Lung (tissue), 11 donors: ENCODE measurements at regions not wholly inside any gene's neighbourhood (a gene's known extent, or its start where the extent isn't known, plus 50 kb on each side); places are given as distances from the start of the nearest gene placed in this dataset.

ENCODE experiments used
- ATAC-seq: fragments of 200-7000 bp; cut with Tn5 transposase; one replicate; pipeline ENCODE4 v1.9.1; 2020; ENCODE audit warnings: moderate number of reproducible peaks; ENCODE audit not compliant: insufficient read depth, low FRiP score
- DNase-seq, 3 donors: peaks; one replicate each; pipeline ENCODE4 v3.0.0-alpha.2; 2013 to 2017
- H3K27ac ChIP-seq, 2 donors: one replicate each; pipeline ENCODE4 v1.5.1; 2013; ENCODE audit warnings: mild to moderate bottlenecking in 2 of 2, moderate library complexity in 2 of 2, control low read depth in 1 of 2, inconsistent platforms in 1 of 2, low read depth in 1 of 2, low read length in 1 of 2
- H3K27me3 ChIP-seq, 3 donors: one replicate each; pipeline ENCODE4 v1.5.1; 2013; ENCODE audit warnings: low read length in 2 of 3; ENCODE audit not compliant: control insufficient read depth in 3 of 3, insufficient read depth in 3 of 3
- H3K36me3 ChIP-seq, 4 donors: one replicate each; pipeline ENCODE4 v1.5.1; 2013; ENCODE audit warnings: low read length in 4 of 4, mild to moderate bottlenecking in 1 of 4, moderate library complexity in 1 of 4; ENCODE audit not compliant: control insufficient read depth in 4 of 4, insufficient read depth in 4 of 4
- H3K4me1 ChIP-seq, 5 donors: one replicate each; pipeline ENCODE4 v1.5.1; 2013; ENCODE audit warnings: low read length in 5 of 5, mild to moderate bottlenecking in 2 of 5, moderate library complexity in 1 of 5; ENCODE audit not compliant: control insufficient read depth in 5 of 5, insufficient read depth in 5 of 5
- H3K4me3 ChIP-seq: one replicate; pipeline ENCODE4 v1.5.1; 2013; ENCODE audit warnings: mild to moderate bottlenecking, control low read depth, moderate library complexity
- H3K9ac ChIP-seq, 2 donors: one replicate each; pipeline ENCODE4 v1.5.1; 2013; ENCODE audit warnings: low read length in 2 of 2, control low read depth in 1 of 2; ENCODE audit not compliant: insufficient read depth in 1 of 2
- H3K9me3 ChIP-seq, 4 donors: one replicate each; pipeline ENCODE4 v1.5.1; 2013; ENCODE audit warnings: low read length in 3 of 4, mild to moderate bottlenecking in 1 of 4, moderate library complexity in 1 of 4; ENCODE audit not compliant: control insufficient read depth in 4 of 4, insufficient read depth in 3 of 4
- WGBS, 2 donors: extraction: QIAGEN DNeasy Blood & Tissue Kit; methylation state at CpG; one replicate each; pipeline ENCODE4 v1.1.7; 2013; 5-methylcytosine and 5-hydroxymethylcytosine counted together
- TF ChIP-seq, protein P1 (sequence below): IDR thresholded peaks from 2 replicates; pipeline ENCODE4 v1.5.1; 2012; ENCODE audit warnings: mild to moderate bottlenecking; ENCODE audit errors: control extremely low read depth, extremely low read depth
- donor health status: control.
- donor health status: control.
- donor health status: Bipolar disorder and iron deficiency.
- donor health status: healthy.
- donor health status: DM: yes; HTN: yes; CAD: no.

DNA sequence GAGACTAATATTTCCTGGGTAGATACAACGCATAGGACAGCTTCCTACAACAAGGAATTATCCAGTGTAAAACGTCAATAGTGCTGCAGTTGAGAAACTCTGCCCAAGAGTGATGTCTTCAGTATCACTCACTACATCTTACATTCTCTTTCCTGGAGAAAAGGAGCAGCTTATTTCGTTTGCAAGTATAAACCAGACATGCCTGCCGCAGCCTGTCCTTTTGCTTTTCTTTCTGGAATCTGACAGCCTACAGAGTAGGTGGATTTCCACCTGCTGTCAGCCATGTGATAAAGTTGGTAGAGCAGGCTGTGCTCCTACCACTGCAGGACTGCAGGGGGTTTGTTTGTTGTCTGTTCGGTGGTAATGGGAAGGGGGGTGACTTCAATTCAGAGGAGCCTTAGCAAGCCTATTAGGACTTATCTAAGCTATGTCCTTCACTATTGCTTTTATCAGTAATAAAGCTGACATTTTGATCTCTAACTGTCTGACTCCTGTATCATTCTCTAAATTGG lies 439.1 kb downstream of the GRB14 start:
- WGBS, 2 donors, result 51 to 52% methylated on average over 5 of the region's 5 CpGs
- no peak overlapping the region for H3K27ac ChIP-seq
- no peak overlapping the region for H3K4me3 ChIP-seq
- peaks cover 0 to 3% (median under 1%) of the 10 kb centered on the region in 4 donors for H3K9me3 ChIP-seq
- no peaks in the 10 kb centered on the region for H3K36me3 ChIP-seq
- ATAC-seq (no peak), DNase-seq (no peak)
- TF ChIP-seq, protein P1, sequence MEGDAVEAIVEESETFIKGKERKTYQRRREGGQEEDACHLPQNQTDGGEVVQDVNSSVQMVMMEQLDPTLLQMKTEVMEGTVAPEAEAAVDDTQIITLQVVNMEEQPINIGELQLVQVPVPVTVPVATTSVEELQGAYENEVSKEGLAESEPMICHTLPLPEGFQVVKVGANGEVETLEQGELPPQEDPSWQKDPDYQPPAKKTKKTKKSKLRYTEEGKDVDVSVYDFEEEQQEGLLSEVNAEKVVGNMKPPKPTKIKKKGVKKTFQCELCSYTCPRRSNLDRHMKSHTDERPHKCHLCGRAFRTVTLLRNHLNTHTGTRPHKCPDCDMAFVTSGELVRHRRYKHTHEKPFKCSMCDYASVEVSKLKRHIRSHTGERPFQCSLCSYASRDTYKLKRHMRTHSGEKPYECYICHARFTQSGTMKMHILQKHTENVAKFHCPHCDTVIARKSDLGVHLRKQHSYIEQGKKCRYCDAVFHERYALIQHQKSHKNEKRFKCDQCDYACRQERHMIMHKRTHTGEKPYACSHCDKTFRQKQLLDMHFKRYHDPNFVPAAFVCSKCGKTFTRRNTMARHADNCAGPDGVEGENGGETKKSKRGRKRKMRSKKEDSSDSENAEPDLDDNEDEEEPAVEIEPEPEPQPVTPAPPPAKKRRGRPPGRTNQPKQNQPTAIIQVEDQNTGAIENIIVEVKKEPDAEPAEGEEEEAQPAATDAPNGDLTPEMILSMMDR, result no peak
- H3K4me1 ChIP-seq, result no peaks in the 10 kb centered on the region
- no peaks in the 10 kb centered on the region for H3K27me3 ChIP-seq
- H3K9ac ChIP-seq, result no peak overlapping the region

DNA sequence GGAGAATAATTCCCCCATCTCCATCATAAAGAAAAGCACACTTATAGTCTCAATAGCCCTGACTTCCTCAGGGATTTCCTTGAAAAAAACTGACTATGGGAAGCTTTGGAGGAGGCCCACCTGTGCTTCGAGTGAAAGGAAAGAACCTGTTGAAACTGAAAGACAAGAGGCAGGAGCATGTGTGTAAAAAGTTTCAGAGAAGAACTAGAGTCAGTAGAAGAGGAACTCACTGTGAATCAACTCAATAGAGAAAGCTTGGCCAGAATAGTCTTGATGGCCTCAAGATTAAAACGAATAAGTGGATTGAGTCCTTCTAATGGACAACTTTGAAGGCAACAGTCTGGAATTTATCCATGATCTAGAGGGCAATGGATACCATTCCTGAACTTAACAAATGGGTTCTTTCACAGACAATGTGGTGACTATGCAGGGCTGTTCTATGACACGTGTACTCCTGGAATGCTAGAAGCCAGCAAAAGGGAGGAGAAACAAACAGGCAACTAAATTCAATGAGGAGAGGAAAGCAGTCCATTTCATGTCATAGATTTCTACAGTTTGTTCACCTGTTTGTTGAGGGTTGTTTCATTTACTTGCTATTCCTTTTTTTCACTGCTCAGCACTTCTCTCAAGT lies 442.3 kb downstream of the GRB14 start:
- Histone ChIP-seq H3K9me3 (peaks cover 0 to 5% (median 4%) of the 10 kb centered on the region in 4 donors), H3K27ac (no peak overlapping the region), H3K4me3 (no peak overlapping the region), H3K4me1 (no peaks in the 10 kb centered on the region), H3K36me3 (no peaks in the 10 kb centered on the region), H3K27me3 (no peaks in the 10 kb centered on the region), H3K9ac (no peak overlapping the region)
- DNase-seq (no peak), ATAC-seq (no peak)
- WGBS, 2 donors, result 59 to 76% methylated on average over 3 of the region's 3 CpGs
- TF ChIP-seq, protein P1, result no peak

DNA sequence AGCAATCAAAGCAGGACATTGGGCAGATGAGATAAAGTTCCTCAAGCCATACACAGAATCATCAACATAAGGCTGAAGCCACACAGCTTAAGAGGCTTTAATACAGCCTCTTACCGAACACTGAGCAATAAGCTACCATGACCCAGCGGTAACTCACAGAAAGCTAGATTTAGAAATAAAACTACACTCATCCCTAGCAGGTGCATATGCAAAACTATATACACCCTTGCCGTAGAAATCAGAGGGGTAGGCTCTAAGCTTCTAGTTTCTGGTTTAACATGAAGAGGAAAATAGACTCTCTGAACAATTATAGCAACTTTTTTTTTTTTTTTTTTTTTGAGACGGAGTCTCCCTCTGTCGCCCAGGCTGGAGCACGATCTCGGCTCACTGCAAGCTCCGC lies 428.8 kb upstream of the FIGN start:
- Histone ChIP-seq H3K27ac (no peak overlapping the region), H3K4me1 (no peaks in the 10 kb centered on the region), H3K4me3 (no peak overlapping the region), H3K9ac (no peak overlapping the region), H3K9me3 (no peaks in the 10 kb centered on the region), H3K36me3 (no peaks in the 10 kb centered on the region), H3K27me3 (no peaks in the 10 kb centered on the region)
- 94 to 97% methylated on average over 8 of the region's 8 CpGs for WGBS, 2 donors
- TF ChIP-seq, protein P1, result no peak
- no peak for DNase-seq
- no peak for ATAC-seq

DNA sequence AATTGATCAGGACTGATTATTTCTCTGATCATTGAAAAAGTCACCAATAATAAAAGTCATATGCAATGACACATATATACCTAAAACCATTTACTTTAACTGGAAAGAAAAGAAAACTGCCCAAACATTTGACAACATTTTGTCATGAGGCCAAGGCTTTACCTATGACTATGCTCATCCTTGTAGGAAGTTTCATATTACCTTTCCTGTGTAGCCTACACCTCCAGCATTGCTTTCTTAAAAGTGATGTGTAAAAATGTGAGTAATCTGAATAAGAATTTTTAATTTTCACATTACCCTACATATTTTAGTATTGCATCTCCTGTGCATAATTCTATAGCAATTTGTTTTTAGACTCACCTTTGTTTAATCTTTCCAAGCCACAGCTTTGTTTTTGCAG lies 419.8 kb upstream of the FIGN start:
- no peaks in the 10 kb centered on the region for H3K36me3 ChIP-seq

More for the DNA sequence above, 419.8 kb upstream of the FIGN start:
- no peak overlapping the region for H3K4me3 ChIP-seq
- ATAC-seq (no peak), DNase-seq (no peak)
- H3K4me1 ChIP-seq, result no peaks in the 10 kb centered on the region
- H3K9me3 ChIP-seq, result no peaks in the 10 kb centered on the region
- no peaks in the 10 kb centered on the region for H3K27me3 ChIP-seq
- H3K9ac ChIP-seq, result no peak overlapping the region
- H3K27ac ChIP-seq, result no peak overlapping the region
- TF ChIP-seq, protein P1, result no peak
